HCEC 1CT (cell line): ENCODE measurements at regions not wholly inside any gene's neighbourhood (a gene's known extent, or its start where the extent isn't known, plus 50 kb on each side); places are given as distances from the start of the nearest gene placed in this dataset.
A peak's percentile ranks its signal among the peaks of the same experiment; 100 is the strongest.

Experiments
- DNase-seq: peaks from one replicate; pipeline ENCODE4 v3.0.0-alpha.2; 2017

- peak; percentile 41 for DNase-seq
Measured at GRCh38 chrX:139112432-139112831, 400.9 kb upstream of the FGF13 start.

- peak; percentile 67 for DNase-seq
Measured at GRCh38 chrX:139106069-139106468, 394.6 kb upstream of the FGF13 start.

DNA sequence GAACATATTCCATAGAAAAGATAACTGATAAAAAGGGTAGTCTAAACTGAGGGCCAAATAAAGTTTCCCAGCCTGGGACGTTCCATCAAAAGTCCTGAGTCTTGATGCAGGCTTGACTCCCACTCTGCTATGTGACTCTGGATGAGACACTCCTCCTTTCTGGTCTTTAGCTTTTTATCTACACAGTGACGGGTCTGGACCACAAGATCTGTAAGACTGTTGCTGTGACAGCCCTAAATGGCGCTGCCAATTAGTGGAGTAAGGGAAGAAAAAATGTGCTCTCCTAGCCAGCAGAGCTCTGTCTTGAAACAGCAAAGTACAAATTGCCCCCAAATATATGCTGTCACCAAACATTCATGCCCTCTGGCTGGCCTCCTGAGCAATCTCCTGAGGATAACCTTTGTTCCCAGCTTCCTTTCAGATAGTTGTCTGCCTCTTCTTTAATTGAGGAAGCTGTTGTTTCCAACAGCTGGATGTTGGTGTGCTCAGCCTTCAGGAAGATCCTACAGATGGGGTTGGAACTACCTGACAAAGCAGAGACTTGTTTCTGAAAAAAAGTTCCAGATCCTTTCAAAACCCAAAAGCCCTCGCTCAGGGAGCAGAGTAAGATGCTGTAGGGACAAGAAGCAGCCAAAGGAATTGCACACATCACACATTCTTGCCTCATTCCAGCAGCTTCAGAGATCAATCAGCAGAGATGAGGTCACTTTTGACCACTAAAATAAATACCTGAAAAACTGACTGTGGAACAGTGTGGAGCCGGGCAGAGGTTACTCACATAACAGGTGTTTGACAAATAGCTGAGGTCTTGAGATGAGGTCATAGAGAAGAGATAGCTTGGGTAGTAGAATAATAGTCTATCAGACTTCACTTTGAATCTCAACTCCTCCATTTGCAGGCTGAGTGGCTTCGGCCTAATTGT is 383.4 kb upstream of the FGF13 start:
- peak; percentile 27 for DNase-seq

DNA sequence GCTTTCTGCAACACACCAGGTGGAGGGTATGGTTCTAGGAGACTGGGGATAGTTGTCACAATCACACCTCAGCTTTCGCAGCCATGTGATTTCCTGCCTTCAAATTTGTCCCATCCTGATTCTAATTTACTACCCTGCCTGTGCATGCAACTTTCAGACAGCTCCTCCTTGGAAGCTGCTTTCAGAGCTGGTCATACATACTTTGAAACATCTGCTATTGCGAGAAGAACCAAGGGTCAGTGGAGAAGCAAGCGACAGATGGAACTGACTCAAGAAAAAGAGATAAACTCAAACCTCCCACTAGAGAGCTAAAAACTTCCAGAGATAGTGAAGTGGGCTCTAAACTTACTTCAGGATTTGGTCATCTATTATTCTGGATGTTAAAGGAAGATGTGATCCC is 381.7 kb upstream of the FGF13 start:
- DNase-seq: no peak

DNA sequence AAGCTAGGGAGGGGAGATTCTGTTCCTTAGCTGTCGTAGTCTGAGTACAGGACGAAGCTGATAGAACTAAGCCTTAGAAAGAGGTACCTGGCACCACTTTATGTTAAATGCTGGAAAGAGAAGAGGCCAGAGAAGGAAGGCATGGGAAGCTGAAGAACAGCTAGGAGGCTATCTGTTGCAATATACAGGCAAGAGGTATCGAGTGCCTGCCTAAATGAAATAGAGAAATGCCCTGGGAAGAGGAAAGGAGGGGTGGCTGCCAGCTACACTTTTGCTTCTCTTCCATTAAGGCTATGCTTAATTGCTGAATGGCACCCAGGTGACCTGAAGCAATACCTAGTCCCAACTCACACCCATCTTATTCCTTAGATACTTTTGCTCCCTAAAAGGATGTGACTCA is 380.4 kb upstream of the FGF13 start:
- no peak for DNase-seq

GRCh38 chrX:139091066-139091465 is 379.5 kb upstream of the FGF13 start:
- no peak for DNase-seq

- DNase-seq: peak; percentile 14
Measured at GRCh38 chrX:139086246-139086645, 374.7 kb upstream of the FGF13 start.

GRCh38 chrX:139085404-139085803 is 373.9 kb upstream of the FGF13 start:
- no peak for DNase-seq

- no peak for DNase-seq
Measured at GRCh38 chrX:139083191-139083590, 371.7 kb upstream of the FGF13 start.

DNA sequence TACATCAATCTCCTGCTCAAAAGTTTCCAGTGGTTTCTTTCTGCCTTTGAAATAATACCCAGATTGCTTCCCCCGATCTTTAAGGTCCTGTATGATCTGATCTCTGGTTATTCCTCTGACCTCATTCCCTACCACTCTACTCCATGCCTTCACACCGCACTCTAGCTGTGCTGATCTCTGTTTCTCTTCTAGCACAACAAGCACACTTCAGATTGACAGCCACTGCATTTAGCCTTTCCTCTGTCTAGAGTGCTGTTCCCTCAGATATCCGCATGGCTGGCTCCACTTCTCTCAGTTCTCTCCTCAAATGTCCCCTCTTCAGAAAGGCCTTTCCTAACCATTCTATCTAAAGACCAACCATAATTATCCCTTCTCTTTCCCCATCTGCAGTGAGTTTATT is 370.4 kb upstream of the FGF13 start:
- DNase-seq: no peak

DNA sequence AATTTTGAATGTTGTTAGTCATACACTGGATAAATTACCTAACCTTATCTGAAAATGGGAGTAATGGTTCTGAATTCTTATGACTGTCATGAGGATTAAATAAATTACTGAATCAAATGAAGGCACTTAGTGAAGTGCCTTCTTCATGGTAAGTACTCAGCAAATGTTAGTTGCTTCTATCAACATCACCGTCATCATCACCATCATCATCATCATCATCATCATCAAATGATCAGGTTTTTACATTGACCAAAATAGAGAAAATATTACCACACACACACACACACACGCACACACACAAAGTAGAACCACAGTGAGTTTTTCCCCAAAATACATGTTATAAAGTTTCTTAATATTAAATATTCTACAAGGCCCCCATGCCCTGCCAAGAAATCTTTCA is 368.3 kb upstream of the FGF13 start:
- DNase-seq: no peak

DNA sequence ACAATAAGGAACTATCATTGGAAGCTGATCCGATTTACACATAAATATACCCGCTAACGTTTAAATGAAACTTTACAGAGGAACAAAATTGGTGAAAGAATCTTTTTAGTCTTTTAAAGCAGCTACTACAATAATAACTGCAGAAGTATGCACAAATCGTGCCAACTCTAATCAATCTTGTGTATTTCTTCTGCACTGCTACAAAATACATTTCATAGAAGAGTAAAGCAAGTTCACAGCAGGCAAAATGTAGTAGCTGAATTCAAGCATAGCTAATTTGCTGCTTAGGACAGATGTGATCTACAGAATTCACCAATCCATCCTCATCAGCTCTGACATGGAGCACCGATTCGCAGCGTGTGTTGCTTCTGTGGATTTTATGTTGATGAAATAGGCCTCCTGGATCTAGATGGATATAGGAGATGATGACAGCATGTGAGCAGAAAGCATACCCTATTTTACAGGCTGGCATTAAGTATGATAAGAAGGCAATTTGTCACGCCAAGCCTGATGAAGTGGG is 367.3 kb upstream of the FGF13 start:
- no peak for DNase-seq

- no peak for DNase-seq
Measured at GRCh38 chrX:139078342-139078741, 366.8 kb upstream of the FGF13 start.

- DNase-seq: peak; percentile 83
Measured at GRCh38 chrX:139077281-139078250, 366.0 kb upstream of the FGF13 start.

DNA sequence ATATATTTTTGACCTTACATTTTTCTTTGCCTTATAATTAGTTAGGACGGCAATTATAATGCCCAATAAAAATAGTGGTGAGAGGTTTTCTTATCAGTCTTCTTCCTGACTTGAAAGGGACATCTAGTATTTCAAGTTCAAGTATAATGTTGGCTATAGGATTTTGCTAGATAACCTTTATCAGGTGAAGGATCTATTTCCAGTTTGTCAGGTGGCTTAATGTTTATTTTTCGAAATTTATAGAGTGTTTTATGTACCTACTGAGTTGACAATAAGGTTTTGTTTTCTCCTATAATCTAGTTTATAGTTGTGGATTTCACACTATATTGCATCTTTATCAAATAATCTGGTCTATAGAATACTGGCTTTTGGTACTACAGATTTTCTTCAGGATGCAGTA is 351.8 kb upstream of the FGF13 start:
- no peak for DNase-seq

- peak; percentile 42 for DNase-seq
Measured at GRCh38 chrX:139058831-139059495, 347.4 kb upstream of the FGF13 start.

DNA sequence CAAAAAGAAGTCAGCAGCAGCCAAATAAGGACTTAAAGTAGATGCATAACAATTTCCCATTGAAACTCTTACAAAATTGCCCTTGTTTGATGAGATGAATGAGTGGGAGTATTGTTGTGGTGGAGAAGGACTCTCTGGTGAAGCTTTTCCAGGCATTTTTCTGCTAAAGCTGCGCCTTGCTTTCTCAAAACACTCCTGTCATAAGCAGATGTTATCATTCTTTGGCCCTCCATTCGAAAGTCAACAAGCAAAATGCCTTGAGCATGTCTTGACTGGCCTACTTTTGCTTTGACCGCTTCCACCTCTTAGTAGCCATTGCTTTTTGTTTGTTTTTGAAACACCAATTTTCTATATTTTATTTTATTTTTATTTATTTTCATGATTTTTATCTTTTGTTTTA is 340.9 kb upstream of the FGF13 start:
- no peak for DNase-seq

DNA sequence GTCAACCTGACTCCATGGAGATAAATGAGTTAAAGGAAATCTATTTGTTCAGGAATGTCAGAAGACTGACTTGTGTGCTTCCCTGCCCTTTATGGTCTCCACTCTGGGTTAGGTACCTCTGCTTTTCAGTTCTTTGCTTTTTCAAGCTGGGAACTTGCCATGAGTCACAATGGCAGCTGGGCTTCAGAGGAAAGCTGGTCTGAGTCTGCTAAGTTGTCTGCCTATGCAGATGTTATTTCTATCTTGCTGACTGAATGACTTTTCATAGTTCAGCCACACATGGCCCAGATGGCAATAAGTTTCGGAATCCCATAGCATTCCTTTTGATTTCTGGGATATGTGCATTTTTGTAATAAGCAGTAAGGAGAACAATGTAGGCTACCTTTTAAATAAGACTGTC is 337.9 kb upstream of the FGF13 start:
- no peak for DNase-seq

DNA sequence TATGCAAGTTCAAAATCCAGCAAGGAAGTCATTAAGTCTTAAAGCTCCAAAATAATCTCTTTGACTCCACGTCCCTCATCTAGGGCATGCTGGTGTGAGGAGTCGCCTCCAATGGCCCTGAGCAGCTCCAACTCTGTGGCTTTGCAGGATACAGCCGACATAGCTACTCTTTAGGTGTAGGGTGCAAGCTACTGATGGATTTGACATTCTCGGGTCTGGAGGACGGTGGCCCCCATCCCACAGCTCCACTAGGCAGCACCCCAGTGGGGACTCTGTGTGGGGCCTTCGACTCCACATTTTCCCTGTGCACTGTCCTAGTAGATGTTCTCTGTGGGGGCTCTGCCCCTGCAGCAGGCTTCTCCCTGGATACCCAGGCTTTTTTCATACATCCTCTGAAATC is 333.2 kb upstream of the FGF13 start:
- no peak for DNase-seq

GRCh38 chrX:139039041-139039440 is 327.5 kb upstream of the FGF13 start:
- no peak for DNase-seq

- no peak for DNase-seq
Measured at GRCh38 chrX:139026811-139027210, 315.3 kb upstream of the FGF13 start.

DNA sequence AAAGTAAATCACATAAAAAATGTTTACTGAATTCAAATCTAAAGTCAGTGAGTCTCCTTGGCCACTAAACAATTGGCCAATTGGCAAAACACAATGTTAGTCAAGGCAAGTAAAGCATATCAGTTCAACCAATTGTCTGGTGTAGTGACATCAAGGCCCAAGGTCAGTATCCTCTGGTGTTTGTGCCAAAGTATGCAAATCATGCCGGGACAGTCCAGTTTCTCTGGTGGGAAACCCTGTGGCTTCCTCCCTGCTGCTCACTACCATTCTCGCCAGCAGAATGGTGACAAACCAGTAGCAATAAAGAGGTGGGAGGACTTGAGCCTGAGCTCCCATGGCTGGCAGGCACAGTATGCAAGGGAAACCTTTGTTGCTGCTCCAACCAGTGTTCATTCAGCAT is 314.9 kb upstream of the FGF13 start:
- no peak for DNase-seq

DNA sequence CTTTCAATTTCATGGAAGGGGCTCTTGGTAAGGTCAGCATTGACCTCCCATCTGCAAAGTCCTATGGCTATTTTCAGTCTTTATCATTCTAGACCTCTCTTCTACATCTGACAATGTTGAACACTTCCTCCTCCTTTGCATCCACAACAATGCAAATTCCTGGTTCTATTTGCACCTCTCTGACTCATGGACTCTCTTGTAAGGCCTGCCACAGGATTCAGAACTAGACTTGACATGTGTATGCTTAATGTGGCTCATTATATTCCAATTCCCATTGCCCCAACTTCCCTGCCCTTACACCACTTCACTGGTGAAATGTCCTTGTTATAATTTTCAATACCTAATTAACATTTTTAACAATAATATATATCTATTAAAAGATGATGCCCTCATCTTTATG is 314.3 kb upstream of the FGF13 start:
- DNase-seq: no peak
